Common myeloid progenitor, CD34-positive (primary cell): ENCODE measurements at regions not wholly inside any gene's neighbourhood (a gene's known extent, or its start where the extent isn't known, plus 50 kb on each side); places are given as distances from the start of the nearest gene placed in this dataset.

Source experiments
- CTCF ChIA-PET: fragments of 350-600 bp; sonication (Branson Sonifier 250); formaldehyde crosslinking; loops from one replicate; lab custom pipeline; 2021; ENCODE audit warnings: antibody characterized with exemption; lab: Charles Lee
- POLR2A ChIA-PET: fragments of 350-600 bp; sonication (Branson Sonifier 250); formaldehyde crosslinking; loops from one replicate; lab custom pipeline; 2021; ENCODE audit warnings: antibody characterized with exemption; lab: Charles Lee
- DNase-seq, 3 donors: peaks; one replicate each; pipeline versions ENCODE4 v3.0.0 to v3.0.0-alpha.2; 2013
- H3K27ac ChIP-seq, 2 experiments: 1 replicate in 1 of 2; 2 replicates in 1 of 2; pipeline ENCODE4 v1.7.0; 2013; ENCODE audit warnings: inconsistent platforms in 2 of 2, low read length in 2 of 2, mild to moderate bottlenecking in 2 of 2, low read depth in 1 of 2, moderate library complexity in 1 of 2; ENCODE audit not compliant: severe bottlenecking in 2 of 2, insufficient read depth in 1 of 2, poor library complexity in 1 of 2
- H3K27me3 ChIP-seq, 5 experiments: replicated peaks in 2 of 5; 1 replicate in 3 of 5; 2 replicates in 2 of 5; pipeline versions ENCODE4 v1.6.1 to v1.7.0; 2013; ENCODE audit warnings: low read length in 4 of 5, mild to moderate bottlenecking in 2 of 5, moderate library complexity in 2 of 5, inconsistent platforms in 1 of 5; ENCODE audit not compliant: insufficient read depth in 5 of 5, control insufficient read depth in 4 of 5
- H3K36me3 ChIP-seq, 4 experiments: 1 replicate in 2 of 4; 2 replicates in 2 of 4; pipeline versions ENCODE4 v1.6.1 to v1.7.0; 2013; ENCODE audit warnings: low read length in 3 of 4, control low read depth in 1 of 4, mild to moderate bottlenecking in 1 of 4; ENCODE audit not compliant: control insufficient read depth in 4 of 4, insufficient read depth in 4 of 4
- H3K4me1 ChIP-seq, 4 experiments: 1 replicate in 3 of 4; 2 replicates in 1 of 4; pipeline versions ENCODE4 v1.6.1 to v1.7.1; 2013; ENCODE audit warnings: low read length in 3 of 4, mild to moderate bottlenecking in 3 of 4, control low read depth in 1 of 4, inconsistent platforms in 1 of 4, moderate library complexity in 1 of 4; ENCODE audit not compliant: control insufficient read depth in 4 of 4, insufficient read depth in 4 of 4; ENCODE audit errors: control extremely low read depth in 1 of 4
- H3K4me3 ChIP-seq, 7 experiments: 1 replicate in 4 of 7; 2 replicates in 3 of 7; pipeline versions ENCODE4 v1.5.1 to v1.7.0; 2013; ENCODE audit warnings: mild to moderate bottlenecking in 7 of 7, low read length in 6 of 7, moderate library complexity in 6 of 7, inconsistent platforms in 2 of 7, low read depth in 2 of 7, control low read depth in 1 of 7; ENCODE audit not compliant: insufficient read depth in 4 of 7, control insufficient read depth in 1 of 7; ENCODE audit errors: extremely low read depth in 1 of 7
- H3K9me3 ChIP-seq, 5 experiments: 1 replicate in 4 of 5; 2 replicates in 1 of 5; pipeline versions ENCODE4 v1.6.1 to v1.7.1; 2013; ENCODE audit warnings: low read length in 4 of 5, mild to moderate bottlenecking in 2 of 5, inconsistent platforms in 1 of 5, low read depth in 1 of 5, moderate library complexity in 1 of 5; ENCODE audit not compliant: control insufficient read depth in 4 of 5, insufficient read depth in 2 of 5; ENCODE audit errors: control extremely low read depth in 1 of 5
- WGBS: methylation state at CpG from one replicate; pipeline ENCODE4 v1.1.5; 2013; ENCODE audit not compliant: insufficient coverage; 5-methylcytosine and 5-hydroxymethylcytosine counted together

- CTCF ChIA-PET = no interaction called here
- POLR2A ChIA-PET = no interaction called here
- no peak for DNase-seq
These were observed 215.7 kb upstream of the CST7 start for GRCh38 chr20:24733416-24733815.

DNA sequence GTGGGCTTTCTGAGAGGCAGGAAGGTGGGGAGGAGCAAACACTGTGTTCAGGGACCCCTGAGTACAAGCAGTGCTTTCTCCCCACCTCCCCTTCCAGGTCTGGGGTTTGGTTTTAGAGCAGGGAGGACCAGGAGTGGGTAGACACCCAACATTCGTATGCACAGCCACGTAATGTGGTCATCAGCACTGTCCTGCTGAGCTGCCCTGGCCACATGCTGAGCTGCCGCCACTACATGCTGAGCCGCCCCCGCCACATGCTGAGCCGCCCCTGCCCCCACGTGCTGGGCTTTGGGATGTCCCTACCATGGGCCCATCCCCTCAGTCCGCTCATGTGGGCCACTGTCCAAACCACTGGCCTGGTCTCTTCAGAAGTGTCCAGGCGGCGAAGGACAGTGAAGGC lies 214.9 kb upstream of the CST7 start:
- 100% methylated on average over 7 of the region's 10 CpGs for WGBS
- POLR2A ChIA-PET = no interaction called here
- CTCF ChIA-PET = no interaction called here
- no peak overlapping the region for H3K4me3 ChIP-seq
- H3K36me3 ChIP-seq = no peaks in the 10 kb centered on the region
- H3K4me1 ChIP-seq = no peaks in the 10 kb centered on the region
- DNase-seq = no peak
- H3K27me3 ChIP-seq = no peaks in the 10 kb centered on the region
- no peak overlapping the region for H3K27ac ChIP-seq
- no peaks in the 10 kb centered on the region for H3K9me3 ChIP-seq

More at GRCh38 chr20:24733416-24733815, 215.7 kb upstream of the CST7 start:
- no peak overlapping the region for H3K4me3 ChIP-seq
- H3K36me3 ChIP-seq = no peaks in the 10 kb centered on the region
- no peak overlapping the region for H3K27ac ChIP-seq
- no peaks in the 10 kb centered on the region for H3K27me3 ChIP-seq
- 92% methylated on average over 1 of the region's 1 CpG for WGBS
- H3K4me1 ChIP-seq = no peaks in the 10 kb centered on the region
- peaks cover 0 to 3% (median 0%) of the 10 kb centered on the region in 5 experiments for H3K9me3 ChIP-seq

GRCh38 chr20:24735263-24735662 lies 213.8 kb upstream of the CST7 start:
- no peak overlapping the region for H3K4me3 ChIP-seq
- no peaks in the 10 kb centered on the region for H3K36me3 ChIP-seq
- H3K9me3 ChIP-seq = no peaks in the 10 kb centered on the region
- no peaks in the 10 kb centered on the region for H3K27me3 ChIP-seq
- ChIA-PET POLR2A (interaction anchor here (0.6 kb wide), 1 partner anchor 76 kb away, joined by 3 read pairs; no protein-coding TSS in a partner anchor), CTCF (no interaction called here)
- H3K4me1 ChIP-seq = peaks cover 0 to 1% (median 0%) of the 10 kb centered on the region in 4 experiments
- H3K27ac ChIP-seq = no peak overlapping the region
- no peak for DNase-seq
- WGBS = 76% methylated on average over 4 of the region's 7 CpGs

- no peaks in the 10 kb centered on the region for H3K27me3 ChIP-seq
These were observed 212.8 kb upstream of the CST7 start for GRCh38 chr20:24736131-24736843.

GRCh38 chr20:24736844-24737211 lies 212.2 kb upstream of the CST7 start:
- H3K4me1 ChIP-seq = peaks cover 0 to 1% (median 0%) of the 10 kb centered on the region in 4 experiments
- H3K4me3 ChIP-seq = no peak overlapping the region
- WGBS = 96% methylated on average over 4 of the region's 5 CpGs
- no peaks in the 10 kb centered on the region for H3K9me3 ChIP-seq
- H3K27me3 ChIP-seq = no peaks in the 10 kb centered on the region
- CTCF ChIA-PET = no interaction called here
- no peaks in the 10 kb centered on the region for H3K36me3 ChIP-seq
- no peak for DNase-seq
- no peak overlapping the region for H3K27ac ChIP-seq
- POLR2A ChIA-PET = no interaction called here

More at GRCh38 chr20:24736131-24736843, 212.8 kb upstream of the CST7 start:
- POLR2A ChIA-PET = no interaction called here
- Histone ChIP-seq H3K4me1 (peaks cover 0 to 1% (median 0%) of the 10 kb centered on the region in 4 experiments), H3K4me3 (no peak overlapping the region), H3K27ac (no peak overlapping the region), H3K9me3 (no peaks in the 10 kb centered on the region), H3K36me3 (no peaks in the 10 kb centered on the region)
- CTCF ChIA-PET = no interaction called here
- no peak for DNase-seq
- WGBS = 73% methylated on average over 5 of the region's 10 CpGs

DNA sequence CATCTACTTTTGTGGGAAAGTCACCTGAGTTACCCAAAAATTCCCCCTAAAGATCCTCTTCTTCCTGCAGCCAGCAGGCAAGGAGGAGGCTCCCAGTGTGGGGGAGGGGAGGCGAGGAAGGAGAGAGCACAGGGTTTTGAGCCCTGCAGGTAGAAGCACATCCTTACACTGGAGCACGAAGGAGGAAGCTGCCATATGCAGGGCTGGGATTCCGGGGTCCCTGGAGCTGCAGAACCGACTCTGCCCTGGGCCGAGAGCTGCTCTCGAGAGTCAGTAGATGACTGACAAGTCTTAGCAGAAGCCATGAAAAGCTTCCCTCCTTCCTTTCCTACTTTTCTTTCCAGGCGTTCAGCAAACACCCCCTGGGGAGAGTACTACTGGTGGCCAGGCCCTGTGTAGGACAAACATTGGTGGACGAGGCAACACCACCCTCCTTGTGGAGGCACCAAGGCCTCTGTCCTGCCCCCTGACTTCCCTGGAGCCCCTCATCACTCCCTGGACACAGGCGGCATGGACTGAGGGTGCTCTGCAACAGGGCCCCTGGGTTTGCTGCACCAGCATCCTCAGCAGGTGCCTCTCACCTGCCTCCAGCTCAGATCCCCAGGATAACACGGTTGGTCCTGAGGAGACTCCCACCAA lies 211.7 kb upstream of the CST7 start:
- WGBS = 99% methylated on average over 9 of the region's 10 CpGs
- no peak for DNase-seq
- ChIA-PET CTCF (no interaction called here), POLR2A (no interaction called here)
- Histone ChIP-seq H3K36me3 (no peaks in the 10 kb centered on the region), H3K4me1 (peaks cover 0 to 1% (median 0%) of the 10 kb centered on the region in 4 experiments), H3K27me3 (no peaks in the 10 kb centered on the region), H3K27ac (no peak overlapping the region), H3K4me3 (no peak overlapping the region), H3K9me3 (no peaks in the 10 kb centered on the region)

DNA sequence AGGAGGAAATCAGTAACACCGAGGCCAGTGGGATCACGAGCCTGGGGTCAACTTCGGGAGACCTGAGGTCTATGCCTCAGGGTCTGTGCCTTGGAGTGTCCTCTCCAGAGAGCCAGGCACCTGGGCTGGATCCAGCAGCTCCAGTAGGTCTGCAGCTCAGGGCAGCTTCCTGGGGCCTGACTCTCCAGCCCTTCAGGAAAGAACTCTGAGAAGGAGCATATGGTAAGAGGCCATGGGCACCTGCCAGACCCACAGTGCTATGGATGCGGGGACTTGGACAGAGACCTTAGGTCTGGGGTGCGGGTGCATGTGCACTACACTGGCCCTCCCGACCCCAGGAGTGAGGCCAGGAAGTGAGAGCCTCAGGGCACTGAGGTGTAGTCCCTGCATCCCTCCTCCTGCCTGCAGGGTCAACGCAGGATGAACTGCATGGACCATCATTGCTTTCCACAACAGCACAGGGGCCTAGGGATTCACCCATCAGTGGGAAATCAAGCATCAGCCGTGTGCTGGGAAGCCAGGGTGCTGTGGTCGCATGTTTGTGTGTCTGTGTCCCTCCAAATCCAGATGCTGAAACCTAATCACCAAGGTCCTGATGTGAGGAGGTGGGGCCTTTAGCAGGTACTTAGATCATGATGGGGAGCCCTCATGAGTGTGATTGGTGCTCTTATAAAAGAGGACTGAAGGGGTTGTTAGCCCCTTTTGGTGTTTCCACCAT lies 210.9 kb upstream of the CST7 start:
- over 99% methylated on average over 9 of the region's 9 CpGs for WGBS
- CTCF ChIA-PET = no interaction called here
- no peak overlapping the region for H3K27ac ChIP-seq
- H3K9me3 ChIP-seq = no peaks in the 10 kb centered on the region
- POLR2A ChIA-PET = no interaction called here
- no peaks in the 10 kb centered on the region for H3K36me3 ChIP-seq
- DNase-seq = no peak
- no peaks in the 10 kb centered on the region for H3K27me3 ChIP-seq
- peaks cover 0 to 1% (median 0%) of the 10 kb centered on the region in 4 experiments for H3K4me1 ChIP-seq
- H3K4me3 ChIP-seq = no peak overlapping the region
